ENCODE measurements at regions not wholly inside any gene's neighbourhood (a gene's known extent, or its start where the extent isn't known, plus 50 kb on each side); places are given as distances from the start of the nearest gene placed in this dataset.
"Not testable (repeated sequence)": the region's sequence is repeated elsewhere in the genome, so short reads cannot be mapped to it uniquely, and the experiment has no call there.

DNA sequence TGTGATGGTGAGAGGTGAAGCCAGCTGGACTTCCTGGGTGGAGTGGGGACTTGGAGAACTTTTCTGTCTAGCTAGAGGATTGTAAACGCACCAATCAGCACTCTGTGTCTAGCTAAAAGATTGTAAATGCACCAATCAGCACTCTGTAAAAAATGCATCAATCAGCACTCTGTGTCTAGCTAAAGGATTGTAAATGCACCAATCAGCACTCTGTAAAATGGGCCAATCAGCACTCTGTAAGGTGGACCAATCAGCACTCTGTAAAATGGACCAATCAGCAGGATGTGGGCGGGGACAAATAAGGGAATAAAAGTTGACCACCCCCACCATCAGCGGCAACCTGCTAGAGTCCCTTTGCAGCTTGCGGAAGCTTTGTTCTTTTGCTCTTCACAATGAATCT, 185.9 kb downstream of the RPS24 start:
- H3K27ac ChIP-seq (ENCODE audit: low read length); DNase-seq (ENCODE audit: low read depth, low spot score); H3K36me3 ChIP-seq (ENCODE audit: control insufficient read depth, insufficient read depth, low read length); H3K9me3 ChIP-seq (ENCODE audit: control insufficient read depth, insufficient read depth, low read length); H3K4me1 ChIP-seq (ENCODE audit: control insufficient read depth, insufficient read depth, low read length); H3K4me3 ChIP-seq (ENCODE audit: low read length); H3K27me3 ChIP-seq (ENCODE audit: control insufficient read depth, insufficient read depth, low read length): not testable (repeated sequence)
- no CpG with 5 or more reads among the region's 4 CpGs for WGBS (ENCODE audit: insufficient coverage, insufficient read length)

DNA sequence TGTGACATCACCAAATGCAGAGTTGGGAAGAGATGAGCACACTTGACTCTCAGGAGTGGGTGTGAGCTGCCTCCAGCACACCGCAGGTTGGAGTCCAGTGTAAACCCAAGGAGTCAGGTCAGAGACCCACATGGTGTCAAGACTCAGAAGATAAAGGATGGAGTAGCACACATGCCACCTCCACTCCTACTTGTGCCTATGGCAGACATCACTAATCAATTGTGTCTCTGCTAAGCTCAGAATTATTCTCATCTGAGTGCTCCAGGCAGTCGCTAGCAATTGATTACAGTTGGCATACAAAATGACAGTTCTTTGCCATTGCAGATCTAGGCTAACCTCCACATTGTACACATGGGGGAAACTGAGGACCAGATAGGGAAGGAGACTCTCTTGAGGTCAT, 187.1 kb downstream of the RPS24 start:
- Histone ChIP-seq H3K27ac (ENCODE audit: low read length) (no peak overlapping the region), H3K36me3 (ENCODE audit: control insufficient read depth, insufficient read depth, low read length) (no peaks in the 10 kb centered on the region), H3K9me3 (ENCODE audit: control insufficient read depth, insufficient read depth, low read length) (no peaks in the 10 kb centered on the region), H3K4me3 (ENCODE audit: low read length) (no peak overlapping the region), H3K4me1 (ENCODE audit: control insufficient read depth, insufficient read depth, low read length) (no peaks in the 10 kb centered on the region), H3K27me3 (ENCODE audit: control insufficient read depth, insufficient read depth, low read length) (no peaks in the 10 kb centered on the region)
- no CpG with 5 or more reads among the region's 2 CpGs for WGBS (ENCODE audit: insufficient coverage, insufficient read length)
- DNase-seq (ENCODE audit: low read depth, low spot score): no peak

DNA sequence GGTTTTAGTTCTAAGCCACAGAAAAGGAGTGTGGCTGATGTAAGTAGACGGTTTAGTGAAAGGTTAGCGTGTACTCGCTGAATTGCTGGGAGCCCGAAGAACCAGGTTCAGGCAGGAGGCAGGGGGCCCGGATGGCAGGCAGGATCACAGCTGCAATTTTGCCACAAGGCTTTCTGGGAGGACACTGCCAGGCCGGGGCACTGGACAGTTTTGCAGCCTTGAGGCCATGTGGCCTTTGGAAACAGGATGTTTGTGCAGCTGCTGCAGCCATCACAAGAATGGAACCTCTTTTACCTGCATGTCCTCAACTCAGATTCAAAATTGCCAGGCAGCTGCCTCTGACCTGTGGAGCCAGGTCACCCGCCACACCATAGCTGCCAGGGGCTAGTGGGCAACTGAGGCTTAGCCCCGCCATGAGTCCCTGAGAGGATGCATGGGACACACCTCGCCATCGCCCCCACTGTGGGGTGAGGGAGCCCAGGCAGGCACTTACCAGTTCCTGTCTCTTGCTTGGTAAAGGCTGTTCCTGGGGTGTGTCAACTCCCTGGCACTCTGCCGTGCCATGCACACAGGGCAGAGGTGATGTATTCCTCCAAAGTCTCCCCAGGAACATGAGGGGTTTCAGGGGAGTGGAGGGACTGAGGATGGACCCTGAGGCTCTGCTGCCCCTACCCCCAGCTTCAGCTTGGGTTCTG, 188.6 kb downstream of the RPS24 start:
- H3K36me3 ChIP-seq (ENCODE audit: control insufficient read depth, insufficient read depth, low read length): no peaks in the 10 kb centered on the region
- no peak for DNase-seq (ENCODE audit: low read depth, low spot score)
- no peaks in the 10 kb centered on the region for H3K27me3 ChIP-seq (ENCODE audit: control insufficient read depth, insufficient read depth, low read length)
- WGBS (ENCODE audit: insufficient coverage, insufficient read length): no CpG with 5 or more reads among the region's 11 CpGs
- no peak overlapping the region for H3K4me3 ChIP-seq (ENCODE audit: low read length)
- H3K4me1 ChIP-seq (ENCODE audit: control insufficient read depth, insufficient read depth, low read length): no peaks in the 10 kb centered on the region
- H3K9me3 ChIP-seq (ENCODE audit: control insufficient read depth, insufficient read depth, low read length): no peaks in the 10 kb centered on the region
- H3K27ac ChIP-seq (ENCODE audit: low read length): no peak overlapping the region

DNA sequence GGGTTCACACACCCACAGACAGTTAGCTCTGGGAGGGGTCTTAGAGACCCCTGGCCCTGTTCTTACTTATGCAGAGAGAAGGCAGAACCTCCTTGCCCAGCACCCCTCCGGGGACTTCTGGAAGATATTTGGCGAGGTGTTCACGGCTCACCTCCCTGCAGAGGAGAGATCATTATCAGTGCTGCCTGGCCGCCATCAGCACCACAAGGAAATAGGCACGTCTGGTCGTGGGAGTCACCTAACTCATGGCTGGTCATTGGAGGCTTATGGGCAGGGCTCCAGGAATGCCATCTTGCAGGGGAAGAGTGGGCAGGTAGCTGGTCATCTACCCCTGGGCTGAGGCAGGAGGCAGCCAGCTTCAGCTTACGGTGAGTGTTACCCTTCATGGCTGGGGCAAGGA, 189.4 kb downstream of the RPS24 start:
- H3K27ac ChIP-seq (ENCODE audit: low read length): no peak overlapping the region
- H3K4me1 ChIP-seq (ENCODE audit: control insufficient read depth, insufficient read depth, low read length): no peaks in the 10 kb centered on the region
- WGBS (ENCODE audit: insufficient coverage, insufficient read length): no CpG with 5 or more reads among the region's 7 CpGs
- DNase-seq (ENCODE audit: low read depth, low spot score): no peak
- no peak overlapping the region for H3K4me3 ChIP-seq (ENCODE audit: low read length)
- H3K36me3 ChIP-seq (ENCODE audit: control insufficient read depth, insufficient read depth, low read length): no peaks in the 10 kb centered on the region
- H3K27me3 ChIP-seq (ENCODE audit: control insufficient read depth, insufficient read depth, low read length): no peaks in the 10 kb centered on the region
- no peaks in the 10 kb centered on the region for H3K9me3 ChIP-seq (ENCODE audit: control insufficient read depth, insufficient read depth, low read length)

DNA sequence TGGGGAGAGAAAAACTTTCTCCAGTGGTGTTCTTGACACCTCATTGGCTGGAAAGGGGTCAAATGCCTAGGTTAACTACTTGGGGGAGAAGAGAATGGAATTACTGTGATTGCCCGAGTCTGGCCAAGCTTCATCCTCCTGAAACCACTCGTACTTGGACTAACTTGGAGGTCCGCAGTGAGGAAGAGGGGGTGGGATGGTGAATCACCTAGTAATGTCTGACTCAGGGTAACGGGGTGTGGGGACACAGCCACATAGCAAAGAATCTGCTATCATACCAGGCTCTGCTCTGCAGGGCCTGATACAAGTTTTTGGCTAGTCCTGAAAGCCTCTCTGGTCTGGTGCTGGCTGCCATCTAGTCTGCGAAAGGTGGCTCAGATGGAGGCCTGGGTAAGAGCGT, 190.9 kb downstream of the RPS24 start:
- Histone ChIP-seq H3K27ac (ENCODE audit: low read length) (no peak overlapping the region), H3K9me3 (ENCODE audit: control insufficient read depth, insufficient read depth, low read length) (no peaks in the 10 kb centered on the region), H3K4me3 (ENCODE audit: low read length) (no peak overlapping the region), H3K36me3 (ENCODE audit: control insufficient read depth, insufficient read depth, low read length) (no peaks in the 10 kb centered on the region), H3K27me3 (ENCODE audit: control insufficient read depth, insufficient read depth, low read length) (no peaks in the 10 kb centered on the region), H3K4me1 (ENCODE audit: control insufficient read depth, insufficient read depth, low read length) (no peaks in the 10 kb centered on the region)
- DNase-seq (ENCODE audit: low read depth, low spot score): no peak
- WGBS (ENCODE audit: insufficient coverage, insufficient read length): no CpG with 5 or more reads among the region's 6 CpGs

DNA sequence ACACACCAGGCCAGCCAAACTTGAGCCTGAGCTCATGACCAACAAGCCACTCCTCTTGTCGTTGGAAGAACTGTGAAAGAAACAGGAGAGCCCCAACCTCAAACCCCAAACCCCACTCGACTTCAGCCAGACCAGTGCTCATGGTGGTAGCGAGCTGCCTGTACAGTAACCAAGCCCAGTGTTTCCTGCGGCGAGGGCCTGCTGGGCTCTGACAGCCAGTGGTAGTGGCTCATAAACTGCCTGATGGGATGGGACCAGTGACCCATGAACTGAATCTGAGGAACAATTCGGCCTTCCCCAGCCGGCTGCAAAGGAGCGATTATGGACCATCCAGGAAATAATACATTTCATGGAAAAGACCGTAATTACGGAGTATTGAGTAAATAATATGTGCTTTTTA, 191.9 kb downstream of the RPS24 start:
- Histone ChIP-seq H3K4me1 (ENCODE audit: control insufficient read depth, insufficient read depth, low read length) (no peaks in the 10 kb centered on the region), H3K4me3 (ENCODE audit: low read length) (no peak overlapping the region), H3K9me3 (ENCODE audit: control insufficient read depth, insufficient read depth, low read length) (no peaks in the 10 kb centered on the region), H3K36me3 (ENCODE audit: control insufficient read depth, insufficient read depth, low read length) (no peaks in the 10 kb centered on the region), H3K27ac (ENCODE audit: low read length) (no peak overlapping the region), H3K27me3 (ENCODE audit: control insufficient read depth, insufficient read depth, low read length) (no peaks in the 10 kb centered on the region)
- DNase-seq (ENCODE audit: low read depth, low spot score): no peak
- WGBS (ENCODE audit: insufficient coverage, insufficient read length): no CpG with 5 or more reads among the region's 10 CpGs

DNA sequence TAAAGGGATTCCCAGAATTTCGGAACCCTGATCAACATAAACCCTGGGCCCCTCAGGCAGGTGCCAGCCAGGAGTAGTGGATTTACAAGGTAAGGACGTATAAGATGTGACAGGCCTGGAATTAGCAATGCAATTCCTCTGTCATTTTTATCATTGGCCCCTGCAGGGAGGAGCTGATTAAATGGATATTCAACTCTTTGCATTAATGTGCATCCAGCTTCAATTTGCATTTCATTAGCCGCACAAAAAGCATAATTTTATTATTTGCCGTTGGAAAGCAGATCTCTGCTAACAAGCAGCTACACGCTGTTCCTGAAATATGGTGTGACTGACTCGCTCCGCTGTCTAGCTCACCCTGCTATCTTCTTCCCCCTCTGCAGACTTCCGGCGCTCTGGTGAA, 195.8 kb downstream of the RPS24 start:
- no peak overlapping the region for H3K27ac ChIP-seq (ENCODE audit: low read length)
- no peak overlapping the region for H3K4me3 ChIP-seq (ENCODE audit: low read length)
- H3K36me3 ChIP-seq (ENCODE audit: control insufficient read depth, insufficient read depth, low read length): no peaks in the 10 kb centered on the region
- no peaks in the 10 kb centered on the region for H3K9me3 ChIP-seq (ENCODE audit: control insufficient read depth, insufficient read depth, low read length)
- H3K27me3 ChIP-seq (ENCODE audit: control insufficient read depth, insufficient read depth, low read length): no peaks in the 10 kb centered on the region
- DNase-seq (ENCODE audit: low read depth, low spot score): no peak
- WGBS (ENCODE audit: insufficient coverage, insufficient read length): no CpG with 5 or more reads among the region's 9 CpGs
- no peaks in the 10 kb centered on the region for H3K4me1 ChIP-seq (ENCODE audit: control insufficient read depth, insufficient read depth, low read length)

DNA sequence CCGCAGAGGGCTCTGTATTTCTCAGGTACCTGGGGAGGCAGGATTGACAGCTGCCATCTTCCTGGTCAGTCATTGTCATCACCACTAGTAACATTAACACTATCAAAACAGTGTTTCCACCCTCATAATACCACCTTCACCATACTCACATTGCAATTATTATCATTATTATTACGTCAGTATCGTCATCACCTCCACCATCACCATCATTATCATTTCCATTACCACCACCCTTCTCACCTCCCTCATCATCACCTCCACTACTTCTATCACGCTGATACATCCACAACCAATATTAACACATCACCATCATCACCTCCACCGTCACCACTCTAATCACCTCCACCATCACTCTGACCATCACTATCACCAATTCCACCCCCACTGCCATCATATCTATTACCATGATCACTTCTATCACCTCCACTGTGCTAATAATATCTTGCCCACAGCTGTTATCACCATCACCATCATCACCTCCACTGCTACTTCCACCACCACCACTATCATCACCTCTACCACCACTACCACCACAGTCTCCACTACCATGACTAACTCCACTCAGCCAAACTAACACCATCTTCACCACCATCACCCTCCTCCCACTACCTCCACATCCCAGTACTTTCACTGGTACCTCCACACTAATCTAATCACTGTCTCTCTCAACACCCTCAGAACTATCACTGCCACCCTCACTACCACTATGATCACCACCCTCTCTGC, 196.4 kb downstream of the RPS24 start:
- WGBS (ENCODE audit: insufficient coverage, insufficient read length): 100% methylated on average over 4 of the region's 5 CpGs

DNA sequence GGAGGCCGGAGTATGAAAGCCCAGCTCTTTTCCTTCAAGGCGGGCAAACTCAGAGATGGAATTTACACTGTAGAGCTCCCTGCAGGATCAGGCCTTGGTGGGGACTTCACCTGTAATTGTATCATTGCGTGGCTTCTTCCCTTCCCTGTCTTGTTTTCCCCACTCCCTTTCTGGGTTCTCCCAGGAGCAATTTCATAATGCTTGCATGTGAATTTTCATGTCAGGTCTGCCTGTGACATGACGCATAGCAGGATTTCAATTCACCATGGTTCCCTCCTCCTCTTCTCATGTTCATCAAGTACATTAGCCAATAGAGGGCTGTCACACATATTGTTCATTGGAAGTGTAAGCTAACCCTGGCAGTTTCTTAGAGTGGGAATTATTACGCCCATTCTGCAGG, 197.7 kb downstream of the RPS24 start:
- Histone ChIP-seq H3K27me3 (ENCODE audit: control insufficient read depth, insufficient read depth, low read length) (no peaks in the 10 kb centered on the region), H3K4me3 (ENCODE audit: low read length) (no peak overlapping the region), H3K36me3 (ENCODE audit: control insufficient read depth, insufficient read depth, low read length) (no peaks in the 10 kb centered on the region), H3K27ac (ENCODE audit: low read length) (no peak overlapping the region), H3K4me1 (ENCODE audit: control insufficient read depth, insufficient read depth, low read length) (no peaks in the 10 kb centered on the region), H3K9me3 (ENCODE audit: control insufficient read depth, insufficient read depth, low read length) (no peaks in the 10 kb centered on the region)
- no peak for DNase-seq (ENCODE audit: low read depth, low spot score)
- WGBS (ENCODE audit: insufficient coverage, insufficient read length): no CpG with 5 or more reads among the region's 5 CpGs

More for the DNA sequence above, 196.4 kb downstream of the RPS24 start:
- Histone ChIP-seq H3K4me1 (ENCODE audit: control insufficient read depth, insufficient read depth, low read length) (no peaks in the 10 kb centered on the region), H3K36me3 (ENCODE audit: control insufficient read depth, insufficient read depth, low read length) (no peaks in the 10 kb centered on the region), H3K27ac (ENCODE audit: low read length) (no peak overlapping the region), H3K9me3 (ENCODE audit: control insufficient read depth, insufficient read depth, low read length) (no peaks in the 10 kb centered on the region), H3K4me3 (ENCODE audit: low read length) (no peak overlapping the region), H3K27me3 (ENCODE audit: control insufficient read depth, insufficient read depth, low read length) (no peaks in the 10 kb centered on the region)
- no peak for DNase-seq (ENCODE audit: low read depth, low spot score)

DNA sequence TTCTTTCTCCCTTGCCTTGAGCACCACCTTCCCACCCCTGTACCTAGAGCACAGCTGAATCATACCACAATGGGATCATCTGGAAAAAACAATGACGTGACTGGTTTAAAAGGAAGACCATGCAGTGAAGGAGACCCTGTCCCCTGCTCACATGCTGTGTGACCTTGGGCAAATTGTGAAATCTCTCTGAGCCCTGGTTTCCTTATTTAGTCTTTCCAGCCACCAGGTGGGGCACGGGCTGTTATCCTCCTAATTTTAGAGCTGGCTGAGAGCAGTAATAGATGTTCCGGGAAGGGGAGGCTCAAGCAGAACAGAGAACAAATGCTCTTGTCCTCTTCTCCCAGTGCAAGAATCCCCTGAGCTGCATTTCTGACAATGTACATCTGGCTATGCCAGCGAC, 198.3 kb downstream of the RPS24 start:
- no peaks in the 10 kb centered on the region for H3K36me3 ChIP-seq (ENCODE audit: control insufficient read depth, insufficient read depth, low read length)
- no peak overlapping the region for H3K27ac ChIP-seq (ENCODE audit: low read length)
- no peaks in the 10 kb centered on the region for H3K9me3 ChIP-seq (ENCODE audit: control insufficient read depth, insufficient read depth, low read length)
- DNase-seq (ENCODE audit: low read depth, low spot score): no peak
- no peaks in the 10 kb centered on the region for H3K27me3 ChIP-seq (ENCODE audit: control insufficient read depth, insufficient read depth, low read length)
- H3K4me3 ChIP-seq (ENCODE audit: low read length): no peak overlapping the region
- no CpG with 5 or more reads among the region's 4 CpGs for WGBS (ENCODE audit: insufficient coverage, insufficient read length)
- no peaks in the 10 kb centered on the region for H3K4me1 ChIP-seq (ENCODE audit: control insufficient read depth, insufficient read depth, low read length)
